GM23248 (cell line): ENCODE measurements at regions not wholly inside any gene's neighbourhood (a gene's known extent, or its start where the extent isn't known, plus 50 kb on each side); places are given as distances from the start of the nearest gene placed in this dataset.

Experiments used
- DNase-seq: peaks from one replicate; pipeline ENCODE4 v3.0.0-alpha.2; 2015
- H2AFZ ChIP-seq: fragments of 200-600 bp; sonication (generic); 2 replicates; pipeline ENCODE4 v1.6.1; 2016; ENCODE audit warnings: antibody characterized with exemption
- H3F3A ChIP-seq: fragments of 200-600 bp; sonication (generic); 2 replicates; pipeline ENCODE4 v1.6.1; 2016; ENCODE audit warnings: mild to moderate bottlenecking, antibody characterized with exemption, mixed run types; ENCODE audit not compliant: insufficient read depth
- H3K27ac ChIP-seq: fragments of 200-600 bp; sonication (generic); 2 replicates; pipeline ENCODE4 v1.5.1; 2016; ENCODE audit warnings: mild to moderate bottlenecking
- H3K27me3 ChIP-seq: fragments of 200-600 bp; sonication (generic); replicated peaks from 2 replicates; pipeline ENCODE4 v1.6.1; 2016; ENCODE audit warnings: mild to moderate bottlenecking; ENCODE audit not compliant: insufficient read depth
- H3K36me3 ChIP-seq: fragments of 200-600 bp; sonication (generic); 2 replicates; pipeline ENCODE4 v1.6.1; 2016; ENCODE audit warnings: low read depth, mild to moderate bottlenecking
- H3K4me1 ChIP-seq: fragments of 200-600 bp; sonication (generic); 2 replicates; pipeline ENCODE4 v1.6.1; 2016; ENCODE audit warnings: mild to moderate bottlenecking; ENCODE audit not compliant: insufficient read depth
- H3K4me2 ChIP-seq: fragments of 200-600 bp; sonication (generic); one replicate; pipeline ENCODE4 v1.6.1; 2016; ENCODE audit warnings: mild to moderate bottlenecking; ENCODE audit not compliant: unreplicated experiment
- H3K4me3 ChIP-seq: fragments of 200-600 bp; sonication (generic); 2 replicates; pipeline ENCODE4 v1.5.1; 2016; ENCODE audit warnings: mild to moderate bottlenecking
- H3K79me2 ChIP-seq: fragments of 200-600 bp; sonication (generic); 2 replicates; pipeline ENCODE4 v1.6.1; 2016; ENCODE audit warnings: mild to moderate bottlenecking; ENCODE audit not compliant: insufficient read depth
- H3K9ac ChIP-seq: fragments of 200-600 bp; sonication (generic); 2 replicates; pipeline ENCODE4 v1.6.1; 2016; ENCODE audit warnings: mild to moderate bottlenecking
- H3K9me2 ChIP-seq: fragments of 200-600 bp; sonication (generic); 2 replicates; pipeline ENCODE4 v1.6.1; 2016; ENCODE audit warnings: mixed run types, mild to moderate bottlenecking, moderate library complexity; ENCODE audit not compliant: insufficient read depth
- H3K9me3 ChIP-seq: fragments of 200-600 bp; sonication (generic); one replicate; pipeline ENCODE4 v1.6.1; 2017; ENCODE audit warnings: low read depth
- H4K20me1 ChIP-seq: fragments of 200-600 bp; sonication (generic); 2 replicates; pipeline ENCODE4 v1.6.0; 2016; ENCODE audit not compliant: insufficient read depth
- EZH2 ChIP-seq: fragments of 200-600 bp; sonication (generic); IDR thresholded peaks from 2 replicates; pipeline ENCODE4 v1.6.1; 2018; ENCODE audit warnings: antibody characterized with exemption, mild to moderate bottlenecking; ENCODE audit not compliant: insufficient read depth, poor library complexity, severe bottlenecking
- EZH2phosphoT487 ChIP-seq: fragments of 200-600 bp; sonication (generic); IDR thresholded peaks from 2 replicates; pipeline ENCODE4 v1.6.1; 2018; ENCODE audit warnings: antibody characterized with exemption, moderate library complexity, mild to moderate bottlenecking, low read depth; ENCODE audit not compliant: insufficient read depth
- WGBS, 2 experiments: methylation state at CpG; one replicate each; pipeline ENCODE4 v1.1.6; 2015 to 2017; ENCODE audit warnings: low lambda C conversion rate in 2 of 2, low coverage in 1 of 2; ENCODE audit errors: missing lambda C conversion rate in 2 of 2; 5-methylcytosine and 5-hydroxymethylcytosine counted together
- in situ Hi-C: fragments of 300-500 bp; cut with MboI; formaldehyde crosslinking; loops from 2 replicates; pipeline ENCODE4 v1.15.0; 2020

DNA sequence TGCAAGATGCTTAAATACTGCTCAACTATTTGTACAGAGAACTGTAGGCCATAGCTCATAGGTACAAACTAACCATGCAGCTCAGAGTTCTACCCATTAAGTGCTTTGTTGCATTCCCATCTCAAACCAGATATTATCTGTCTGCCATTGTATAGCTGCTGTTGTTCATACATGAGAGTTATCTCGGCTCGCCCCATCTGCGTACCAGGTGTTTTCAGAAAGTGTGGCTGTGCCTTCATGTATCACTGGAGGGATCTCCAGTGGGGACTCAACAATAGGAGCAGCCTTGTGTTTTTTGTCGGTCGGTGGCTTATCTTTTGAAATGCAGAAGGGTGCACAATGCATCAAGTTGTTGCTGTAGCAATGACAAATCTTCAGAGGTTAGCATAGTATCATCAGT is 678.3 kb downstream of the RERGL start:
- H3K9me2 ChIP-seq = no peaks in the 10 kb centered on the region
- no peaks in the 10 kb centered on the region for H3K9me3 ChIP-seq
- DNase-seq = no peak
- no peak for TF ChIP-seq EZH2phosphoT487
- TF ChIP-seq EZH2 = no peak
- H3K4me2 ChIP-seq = no peak overlapping the region
- H4K20me1 ChIP-seq = no peaks in the 10 kb centered on the region
- no peaks in the 10 kb centered on the region for H3K79me2 ChIP-seq
- no peaks in the 10 kb centered on the region for H3K27me3 ChIP-seq
- no peaks in the 10 kb centered on the region for H3F3A ChIP-seq
- in situ Hi-C loops = no loop called here
- no peak overlapping the region for H3K4me3 ChIP-seq
- 21 to 40% methylated on average over 5 of the region's 5 CpGs for WGBS, 2 experiments
- no peak overlapping the region for H2AFZ ChIP-seq
- H3K36me3 ChIP-seq = no peaks in the 10 kb centered on the region
- no peak overlapping the region for H3K27ac ChIP-seq
- no peak overlapping the region for H3K9ac ChIP-seq
- no peaks in the 10 kb centered on the region for H3K4me1 ChIP-seq

DNA sequence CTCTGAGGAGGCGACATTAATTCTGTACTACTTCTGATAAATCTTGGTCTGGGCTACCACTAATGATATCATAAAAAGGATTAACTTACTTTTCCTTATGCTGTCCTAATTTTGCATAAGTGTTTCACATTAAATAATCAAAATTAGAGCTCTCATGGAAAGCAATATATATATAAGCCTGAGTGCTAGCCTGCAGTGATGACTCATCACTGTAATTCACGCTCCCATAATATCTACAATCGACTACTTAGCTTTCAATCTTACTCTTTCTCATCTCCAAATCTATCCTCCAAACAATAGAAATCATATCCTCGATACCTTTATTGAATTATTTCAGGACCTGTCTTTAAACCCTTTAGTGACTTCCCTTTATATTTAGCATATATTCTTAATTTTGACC is 701.3 kb downstream of the RERGL start:
- Histone ChIP-seq H4K20me1 (no peaks in the 10 kb centered on the region), H3K4me2 (no peak overlapping the region), H3K36me3 (no peaks in the 10 kb centered on the region), H3K9me3 (peaks cover 4% of the 10 kb centered on the region), H3K9me2 (no peaks in the 10 kb centered on the region), H3K79me2 (no peaks in the 10 kb centered on the region), H3K27ac (no peak overlapping the region), H3K9ac (no peak overlapping the region), H3K27me3 (no peaks in the 10 kb centered on the region), H3K4me1 (no peaks in the 10 kb centered on the region), H3K4me3 (no peak overlapping the region), H3F3A (no peaks in the 10 kb centered on the region), H2AFZ (no peak overlapping the region)
- TF ChIP-seq EZH2phosphoT487 (no peak), EZH2 (no peak)
- in situ Hi-C loops = no loop called here
- WGBS, 2 experiments = 28 to 37% methylated on average over 4 of the region's 4 CpGs
- no peak for DNase-seq

DNA sequence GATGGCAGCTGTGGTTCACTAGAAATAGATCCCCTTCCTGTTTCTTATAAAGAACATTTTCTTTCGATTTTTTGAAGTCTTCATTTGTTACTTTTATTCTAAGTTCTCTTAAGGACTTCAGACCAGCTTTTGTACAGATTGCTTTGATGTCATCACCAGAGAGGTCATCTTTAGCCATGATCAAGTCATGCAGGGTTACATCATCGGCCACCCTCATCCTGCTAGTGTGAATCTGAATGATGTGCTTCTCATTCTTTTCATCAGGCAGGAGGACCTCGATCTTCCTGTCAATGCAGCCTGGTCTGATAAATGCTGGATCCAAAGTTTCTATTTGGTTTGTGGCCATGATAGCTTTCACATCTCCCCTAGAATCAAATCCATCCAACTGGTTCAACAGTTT is 706.7 kb downstream of the RERGL start:
- Histone ChIP-seq H3K36me3 (no peaks in the 10 kb centered on the region), H3K79me2 (no peaks in the 10 kb centered on the region), H3K27ac (no peak overlapping the region), H3K4me3 (no peak overlapping the region), H3K27me3 (no peaks in the 10 kb centered on the region), H3F3A (no peaks in the 10 kb centered on the region), H4K20me1 (no peaks in the 10 kb centered on the region), H3K4me2 (no peak overlapping the region), H3K9ac (no peak overlapping the region), H3K9me2 (no peaks in the 10 kb centered on the region), H2AFZ (no peak overlapping the region), H3K4me1 (no peaks in the 10 kb centered on the region), H3K9me3 (peaks cover 4% of the 10 kb centered on the region)
- TF ChIP-seq EZH2phosphoT487 (no peak), EZH2 (no peak)
- 11% methylated on average over 3 of the region's 3 CpGs for WGBS, 2 experiments
- in situ Hi-C loops = no loop called here
- DNase-seq = no peak

DNA sequence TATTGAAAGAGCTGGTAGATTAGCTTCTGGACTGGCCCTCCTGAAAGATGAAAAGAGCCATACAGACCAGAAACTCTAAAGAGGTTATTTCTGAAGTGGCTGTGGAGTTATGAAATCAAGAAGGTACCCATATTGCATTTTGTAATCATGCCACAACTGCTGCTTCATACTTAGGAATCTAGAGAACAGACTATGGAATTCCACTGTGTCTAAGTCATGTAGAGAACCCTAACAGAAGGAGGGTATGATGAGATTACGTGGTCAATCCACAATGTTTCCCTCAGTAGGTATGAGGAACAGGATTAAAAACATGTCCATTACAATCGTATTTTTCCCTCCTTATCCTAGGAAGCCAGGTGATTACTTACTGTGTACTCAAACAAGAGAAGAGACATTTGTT is 708.8 kb downstream of the RERGL start:
- H3K4me3 ChIP-seq = no peak overlapping the region
- no peaks in the 10 kb centered on the region for H4K20me1 ChIP-seq
- H3K79me2 ChIP-seq = no peaks in the 10 kb centered on the region
- H3K4me2 ChIP-seq = no peak overlapping the region
- H2AFZ ChIP-seq = no peak overlapping the region
- no peaks in the 10 kb centered on the region for H3K27me3 ChIP-seq
- in situ Hi-C loops = no loop called here
- 11 to 17% methylated on average over 2 of the region's 2 CpGs for WGBS, 2 experiments
- no peak overlapping the region for H3K27ac ChIP-seq
- no peaks in the 10 kb centered on the region for H3K36me3 ChIP-seq
- TF ChIP-seq EZH2phosphoT487 (no peak), EZH2 (no peak)
- peaks cover 4% of the 10 kb centered on the region for H3K9me3 ChIP-seq
- DNase-seq = no peak
- H3K9ac ChIP-seq = no peak overlapping the region
- no peaks in the 10 kb centered on the region for H3K4me1 ChIP-seq
- no peaks in the 10 kb centered on the region for H3K9me2 ChIP-seq
- H3F3A ChIP-seq = no peaks in the 10 kb centered on the region

DNA sequence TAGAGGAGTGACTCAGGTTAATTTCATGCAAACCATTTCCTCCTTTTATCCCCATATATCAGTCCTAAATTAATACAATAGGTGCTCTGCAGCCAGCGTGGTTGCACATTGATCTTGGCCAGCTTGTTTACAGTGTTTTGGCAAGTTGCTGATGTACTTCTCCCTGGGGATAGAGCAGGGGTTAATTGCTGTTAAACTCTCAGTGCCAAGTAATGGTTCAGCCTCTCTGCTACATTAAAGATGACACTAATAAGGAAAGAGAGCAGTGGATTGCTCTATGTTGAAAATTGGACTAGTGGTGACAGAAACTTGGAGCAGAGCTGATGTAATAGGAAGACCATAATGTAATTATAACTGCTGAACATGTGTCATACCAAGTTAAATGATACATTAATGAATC is 717.5 kb downstream of the RERGL start:
- no peak for DNase-seq
- no peak overlapping the region for H3K27ac ChIP-seq
- H2AFZ ChIP-seq = no peak overlapping the region
- no peaks in the 10 kb centered on the region for H3K9me2 ChIP-seq
- H3K9me3 ChIP-seq = no peaks in the 10 kb centered on the region
- 0% methylated on average over 1 of the region's 1 CpG for WGBS, 2 experiments
- H3K4me3 ChIP-seq = no peak overlapping the region
- no peaks in the 10 kb centered on the region for H3K4me1 ChIP-seq
- no peaks in the 10 kb centered on the region for H3F3A ChIP-seq
- no peaks in the 10 kb centered on the region for H3K79me2 ChIP-seq
- in situ Hi-C loops = no loop called here
- TF ChIP-seq EZH2 = no peak
- no peak for TF ChIP-seq EZH2phosphoT487
- H3K27me3 ChIP-seq = no peaks in the 10 kb centered on the region
- no peaks in the 10 kb centered on the region for H4K20me1 ChIP-seq
- no peak overlapping the region for H3K9ac ChIP-seq
- H3K36me3 ChIP-seq = no peaks in the 10 kb centered on the region
- H3K4me2 ChIP-seq = no peak overlapping the region
